ENCODE measurements at regions not wholly inside any gene's neighbourhood (a gene's known extent, or its start where the extent isn't known, plus 50 kb on each side); places are given as distances from the start of the nearest gene placed in this dataset.

- peaks cover 11% of the 10 kb centered on the region for H3K4me1 Mint-ChIP-seq
- H3F3A ChIP-seq (replicated peaks; ENCODE audit: low read depth) = no peaks in the 10 kb centered on the region
- H3K4me3 Mint-ChIP-seq = no peak overlapping the region
- H4K20me1 ChIP-seq (replicated peaks; ENCODE audit: insufficient read depth) = no peaks in the 10 kb centered on the region
- peaks cover 12% of the 10 kb centered on the region; the same call in 2 of the 3 replicates for H3K36me3 Mint-ChIP-seq (ENCODE audit: low read depth)
- H3K36me3 ChIP-seq (ENCODE audit: insufficient read depth) = no peaks in the 10 kb centered on the region
- peaks cover 11% of the 10 kb centered on the region for H3K9me2 ChIP-seq (ENCODE audit: insufficient read depth)
- no peak overlapping the region for H3K27ac ChIP-seq (ENCODE audit: low read depth)
- H3K27me3 Mint-ChIP-seq (ENCODE audit: insufficient read depth, low read depth, poor library complexity) = peaks cover 1% of the 10 kb centered on the region
- no peak overlapping the region for H3K4me2 ChIP-seq
- DNase-seq (ENCODE audit: low spot score) = no peak
- H3K27me3 ChIP-seq (ENCODE audit: insufficient read depth) = no peaks in the 10 kb centered on the region
- peaks cover 12% of the 10 kb centered on the region; the same call in 1 of the 2 replicates for H3K4me1 ChIP-seq (ENCODE audit: insufficient read depth)
- no peak for ATAC-seq
- no peaks in the 10 kb centered on the region for H3K79me2 ChIP-seq (replicated peaks; ENCODE audit: insufficient read depth)
- peaks cover 5% of the 10 kb centered on the region; the same call in 2 of the 3 replicates for H3K9me3 Mint-ChIP-seq
- no peak overlapping the region for H2AFZ ChIP-seq
- H3K4me3 ChIP-seq = no peak overlapping the region
- no peak overlapping the region; the same call in 1 of the 2 replicates for H3K27ac Mint-ChIP-seq
- no peak for TF ChIP-seq CREB1 (CRISPR knock-in tag; IDR thresholded peaks at IDR 0.05; ENCODE audit: low read depth)
Observed at GRCh38 chr6:156174031-156174890, 602.9 kb upstream of the ARID1B start.

GRCh38 chr6:156169371-156169770 lies 607.8 kb upstream of the ARID1B start:
- no peak overlapping the region for H3K27ac ChIP-seq (ENCODE audit: low read depth)
- H3K9me2 ChIP-seq (ENCODE audit: insufficient read depth) = peaks cover 8% of the 10 kb centered on the region; the same call in 1 of the 2 replicates
- no peaks in the 10 kb centered on the region for H3K27me3 Mint-ChIP-seq (ENCODE audit: insufficient read depth, low read depth, poor library complexity)
- no peak for TF ChIP-seq JUNB (IDR thresholded peaks at IDR 0.05; ENCODE audit: unreplicated experiment)
- TF ChIP-seq EZH2 (IDR thresholded peaks at IDR 0.05; ENCODE audit: low read depth, unreplicated experiment) = no peak
- no peak for TF ChIP-seq EZH2phosphoT487 (IDR thresholded peaks at IDR 0.05; ENCODE audit: unreplicated experiment)
- no peak for TF ChIP-seq CREB1 (CRISPR knock-in tag; IDR thresholded peaks at IDR 0.05; ENCODE audit: low read depth)
- TF ChIP-seq ZNF462 (CRISPR knock-in tag; IDR thresholded peaks at IDR 0.05) = no peak
- no peak for TF ChIP-seq ZNF114 (CRISPR knock-in tag; IDR thresholded peaks at IDR 0.05)
- TF ChIP-seq REST (IDR thresholded peaks at IDR 0.05; ENCODE audit: unreplicated experiment) = no peak
- no peak for TF ChIP-seq STAT1 (IDR thresholded peaks at IDR 0.05; ENCODE audit: unreplicated experiment)
- no peak for TF ChIP-seq NANOG (IDR thresholded peaks at IDR 0.05; ENCODE audit: borderline replicate concordance)
- no peak for TF ChIP-seq ZNF331 (CRISPR knock-in tag; IDR thresholded peaks at IDR 0.05; ENCODE audit: low read depth)
- no peak for TF ChIP-seq POLR2AphosphoS5 (IDR thresholded peaks at IDR 0.05; ENCODE audit: low read depth)

More at GRCh38 chr6:156169371-156169770, 607.8 kb upstream of the ARID1B start:
- no peaks in the 10 kb centered on the region for H3K36me3 ChIP-seq (ENCODE audit: insufficient read depth)
- no peak overlapping the region for H2AFZ ChIP-seq
- no peaks in the 10 kb centered on the region for H4K20me1 ChIP-seq (replicated peaks; ENCODE audit: insufficient read depth)
- no peaks in the 10 kb centered on the region for H3K4me1 ChIP-seq (ENCODE audit: insufficient read depth)
- ATAC-seq (no peak), DNase-seq (ENCODE audit: low spot score) (no peak)
- H3K27ac Mint-ChIP-seq = no peak overlapping the region
- peaks cover 8% of the 10 kb centered on the region; the same call in 2 of the 3 replicates for H3K36me3 Mint-ChIP-seq (ENCODE audit: low read depth)
- H3K4me3 ChIP-seq = no peak overlapping the region
- no peaks in the 10 kb centered on the region for H3K27me3 ChIP-seq (ENCODE audit: insufficient read depth)
- H3K4me2 ChIP-seq = no peak overlapping the region
- peaks cover 4% of the 10 kb centered on the region; the same call in 1 of the 3 replicates for H3K4me1 Mint-ChIP-seq
- H3K9me3 Mint-ChIP-seq = peaks cover under 1% of the 10 kb centered on the region; the same call in 1 of the 3 replicates
- no peaks in the 10 kb centered on the region for H3F3A ChIP-seq (replicated peaks; ENCODE audit: low read depth)
- no peak overlapping the region for H3K4me3 Mint-ChIP-seq
- no peaks in the 10 kb centered on the region for H3K79me2 ChIP-seq (replicated peaks; ENCODE audit: insufficient read depth)

All from GM23338 (cell line).